ENCODE measurements at regions not wholly inside any gene's neighbourhood (a gene's known extent, or its start where the extent isn't known, plus 50 kb on each side); places are given as distances from the start of the nearest gene placed in this dataset. TPM values are rescaled to one million over a fixed set of nuclear protein-coding genes. Genes with fewer than 3 reads are reported as not detected.

DNA sequence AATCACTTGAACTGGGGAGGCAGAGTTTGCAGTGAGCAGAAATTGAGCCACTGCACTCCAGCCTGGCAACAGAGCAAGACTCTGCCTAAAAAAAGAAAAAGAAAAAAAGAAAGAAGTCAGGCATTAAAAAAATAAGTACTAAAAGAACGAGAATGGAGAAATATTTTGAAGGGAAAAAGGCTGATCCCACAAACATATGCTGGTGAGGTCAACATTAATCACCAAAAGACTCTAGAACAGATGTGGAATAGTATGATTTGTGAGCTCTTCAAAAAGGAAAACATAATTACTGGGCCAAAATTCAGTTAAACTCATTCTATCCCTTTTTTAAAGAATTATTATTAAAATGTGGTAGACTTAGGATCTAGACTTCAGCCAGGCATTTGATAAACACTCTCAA is 61.2 kb upstream of the NRSN1 start:
- Histone ChIP-seq H3K4me3 (no peak overlapping the region), H3K36me3 (no peaks in the 10 kb centered on the region), H3K9me3 (no peaks in the 10 kb centered on the region), H3K4me1 (no peaks in the 10 kb centered on the region), H3K27me3 (no peaks in the 10 kb centered on the region), H3K27ac (no peak overlapping the region)
- no peak for DNase-seq (ENCODE audit: low spot score in 2 of 2)
- 23 to 36% methylated on average over 1 of the region's 1 CpG for WGBS, 2 donors
- TF ChIP-seq, protein P1, sequence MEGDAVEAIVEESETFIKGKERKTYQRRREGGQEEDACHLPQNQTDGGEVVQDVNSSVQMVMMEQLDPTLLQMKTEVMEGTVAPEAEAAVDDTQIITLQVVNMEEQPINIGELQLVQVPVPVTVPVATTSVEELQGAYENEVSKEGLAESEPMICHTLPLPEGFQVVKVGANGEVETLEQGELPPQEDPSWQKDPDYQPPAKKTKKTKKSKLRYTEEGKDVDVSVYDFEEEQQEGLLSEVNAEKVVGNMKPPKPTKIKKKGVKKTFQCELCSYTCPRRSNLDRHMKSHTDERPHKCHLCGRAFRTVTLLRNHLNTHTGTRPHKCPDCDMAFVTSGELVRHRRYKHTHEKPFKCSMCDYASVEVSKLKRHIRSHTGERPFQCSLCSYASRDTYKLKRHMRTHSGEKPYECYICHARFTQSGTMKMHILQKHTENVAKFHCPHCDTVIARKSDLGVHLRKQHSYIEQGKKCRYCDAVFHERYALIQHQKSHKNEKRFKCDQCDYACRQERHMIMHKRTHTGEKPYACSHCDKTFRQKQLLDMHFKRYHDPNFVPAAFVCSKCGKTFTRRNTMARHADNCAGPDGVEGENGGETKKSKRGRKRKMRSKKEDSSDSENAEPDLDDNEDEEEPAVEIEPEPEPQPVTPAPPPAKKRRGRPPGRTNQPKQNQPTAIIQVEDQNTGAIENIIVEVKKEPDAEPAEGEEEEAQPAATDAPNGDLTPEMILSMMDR (IDR thresholded peaks at IDR 0.05), result no peak
- TF ChIP-seq POLR2A (IDR thresholded peaks at IDR 0.05), result no peak
- no peak for TF ChIP-seq EP300 (IDR thresholded peaks at IDR 0.05)

DNA sequence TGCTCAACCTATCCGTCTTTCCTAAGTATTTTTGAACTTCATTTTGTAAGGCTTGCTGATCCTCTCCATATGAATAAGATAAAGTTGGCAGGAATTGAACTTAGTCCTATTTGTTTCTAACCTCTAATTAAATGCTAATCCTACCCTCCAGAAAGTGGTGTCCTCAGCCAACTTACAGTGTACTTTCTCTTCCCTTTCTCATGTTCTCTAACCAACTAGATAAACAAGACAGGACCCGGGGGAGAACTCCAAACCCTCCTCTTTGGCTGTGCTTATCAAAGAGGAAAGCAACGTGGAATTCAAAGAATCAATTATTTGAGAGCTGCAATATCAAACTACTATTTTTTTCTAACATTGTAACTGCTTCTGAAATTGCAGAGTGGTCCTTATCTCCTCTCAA is 56.5 kb upstream of the NRSN1 start:
- no peaks in the 10 kb centered on the region for H3K4me1 ChIP-seq
- 36 to 37% methylated on average over 3 of the region's 3 CpGs for WGBS, 2 donors

DNA sequence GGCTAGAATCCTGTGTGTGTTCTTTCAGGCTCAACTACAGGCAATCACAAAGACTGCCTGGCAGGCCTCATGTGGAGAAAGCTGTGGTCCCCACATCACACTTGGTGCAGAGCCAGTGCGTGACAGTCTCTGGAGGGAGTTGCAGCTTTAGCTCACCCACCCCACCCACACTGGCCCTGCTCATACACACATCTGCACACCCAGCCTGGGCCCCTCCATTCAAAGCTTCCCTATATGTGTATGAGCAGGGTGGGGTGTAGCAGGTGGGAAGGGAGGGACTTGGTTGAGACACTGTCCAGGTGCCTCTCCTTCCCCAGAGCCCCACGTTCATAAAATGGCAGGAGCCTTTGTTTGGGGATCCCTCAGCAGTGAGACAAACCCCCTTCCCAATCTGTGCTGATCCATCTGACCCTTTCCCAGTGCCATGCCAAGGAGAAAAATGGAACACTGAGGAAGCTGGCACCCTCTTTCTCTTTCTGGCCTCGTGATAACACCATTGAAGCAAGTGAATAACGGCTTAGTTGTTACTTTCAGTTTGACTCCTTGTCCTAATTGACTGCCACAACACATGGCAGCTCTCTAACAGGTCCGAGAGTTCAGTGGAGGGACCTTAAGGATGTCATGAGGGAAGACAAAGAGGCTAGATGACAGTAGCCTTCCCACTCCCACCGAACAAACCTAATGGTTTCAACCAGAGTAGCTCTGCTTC is 53.8 kb upstream of the NRSN1 start:
- H3K9me3 ChIP-seq, result no peaks in the 10 kb centered on the region
- 86 to 88% methylated on average over 6 of the region's 6 CpGs for WGBS, 2 donors
- H3K27ac ChIP-seq, result no peak overlapping the region
- no peaks in the 10 kb centered on the region for H3K4me1 ChIP-seq
- TF ChIP-seq, protein P1 (IDR thresholded peaks at IDR 0.05), result no peak
- TF ChIP-seq POLR2A (IDR thresholded peaks at IDR 0.05), result no peak
- no peak for TF ChIP-seq EP300 (IDR thresholded peaks at IDR 0.05)
- H3K4me3 ChIP-seq, result no peak overlapping the region
- no peak for DNase-seq (ENCODE audit: low spot score in 2 of 2)
- H3K27me3 ChIP-seq, result no peaks in the 10 kb centered on the region
- no peaks in the 10 kb centered on the region for H3K36me3 ChIP-seq

More for the DNA sequence above, 56.5 kb upstream of the NRSN1 start:
- no peak overlapping the region for H3K27ac ChIP-seq
- H3K9me3 ChIP-seq, result no peaks in the 10 kb centered on the region
- no peaks in the 10 kb centered on the region for H3K27me3 ChIP-seq
- no peaks in the 10 kb centered on the region for H3K36me3 ChIP-seq
- TF ChIP-seq, protein P1 (IDR thresholded peaks at IDR 0.05), result no peak
- no peak for TF ChIP-seq EP300 (IDR thresholded peaks at IDR 0.05)
- no peak for TF ChIP-seq POLR2A (IDR thresholded peaks at IDR 0.05)
- H3K4me3 ChIP-seq, result no peak overlapping the region
- DNase-seq (ENCODE audit: low spot score in 2 of 2), result no peak

DNA sequence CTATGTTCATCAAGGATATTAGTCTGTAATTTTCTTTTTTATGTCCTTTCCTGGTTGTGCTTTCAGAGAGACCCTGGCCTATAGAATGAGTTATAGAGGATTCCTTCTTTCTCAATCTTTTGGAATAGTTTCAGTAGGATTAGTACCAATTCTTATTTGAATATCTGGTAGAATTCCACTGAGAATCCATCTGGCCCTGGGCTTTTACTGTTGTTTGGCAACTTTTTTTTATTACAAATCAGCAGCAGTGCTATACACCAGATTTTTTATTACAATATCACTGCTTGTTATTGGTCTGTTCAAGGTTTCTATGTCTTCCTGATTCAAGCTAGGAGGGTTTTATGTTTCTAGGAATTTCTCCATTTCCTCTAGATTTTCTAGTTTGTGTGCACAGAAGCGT is 50.0 kb upstream of the NRSN1 start:
- no peaks in the 10 kb centered on the region for H3K36me3 ChIP-seq
- H3K27me3 ChIP-seq, result no peaks in the 10 kb centered on the region
- H3K27ac ChIP-seq, result no peak overlapping the region
- no peak overlapping the region for H3K4me3 ChIP-seq
- 74 to 93% methylated on average over 1 of the region's 1 CpG for WGBS, 2 donors
- no peak for DNase-seq (ENCODE audit: low spot score in 2 of 2)
- H3K4me1 ChIP-seq, result no peaks in the 10 kb centered on the region
- H3K9me3 ChIP-seq, result no peaks in the 10 kb centered on the region
- TF ChIP-seq POLR2A (IDR thresholded peaks at IDR 0.05) (no peak), EP300 (IDR thresholded peaks at IDR 0.05) (no peak)
- TF ChIP-seq, protein P1 (IDR thresholded peaks at IDR 0.05), result no peak

Small RNA genes lying in the stretch of these regions (small RNA-seq; reads per million reads assigned to genes)
- gene AL133270.1 (not detected), gene RNU6-1060P (not detected), gene SPTLC1P2 (not detected)

Measured in tibial nerve (tissue), 4 donors.